CD8-positive, alpha-beta memory T cell (primary cell): ENCODE measurements at regions not wholly inside any gene's neighbourhood (a gene's known extent, or its start where the extent isn't known, plus 50 kb on each side); places are given as distances from the start of the nearest gene placed in this dataset.

Experiments used
- CTCF ChIA-PET: fragments of 350-600 bp; sonication (Branson Sonifier 250); formaldehyde crosslinking; loops from one replicate; lab custom pipeline; 2021; ENCODE audit warnings: antibody characterized with exemption; lab: Charles Lee
- POLR2A ChIA-PET: fragments of 350-600 bp; sonication (Branson Sonifier 250); formaldehyde crosslinking; loops from one replicate; lab custom pipeline; 2021; ENCODE audit warnings: antibody characterized with exemption; lab: Charles Lee
- DNase-seq, 5 donors: peaks; one replicate each; pipeline versions ENCODE4 v3.0.0 to v3.0.0-alpha.2; 2020 to 2022; ENCODE audit warnings: mixed read lengths in 1 of 5
- H3K27ac ChIP-seq: one replicate; pipeline ENCODE4 v1.7.0; 2013; ENCODE audit warnings: low read depth, mild to moderate bottlenecking, low read length, moderate library complexity
- H3K27me3 ChIP-seq: 2 replicates; pipeline ENCODE4 v1.7.0; 2013; ENCODE audit warnings: low read length, mild to moderate bottlenecking; ENCODE audit not compliant: insufficient read depth, poor library complexity, severe bottlenecking
- H3K36me3 ChIP-seq: 2 replicates; pipeline ENCODE4 v1.7.0; 2013; ENCODE audit warnings: mild to moderate bottlenecking, low read length, moderate library complexity; ENCODE audit not compliant: insufficient read depth
- H3K4me1 ChIP-seq: 2 replicates; pipeline ENCODE4 v1.7.0; 2013; ENCODE audit warnings: mild to moderate bottlenecking, low read length, moderate library complexity; ENCODE audit not compliant: insufficient read depth
- H3K4me3 ChIP-seq: 2 replicates; pipeline ENCODE4 v1.7.0; 2013; ENCODE audit warnings: mild to moderate bottlenecking, low read length
- H3K9me3 ChIP-seq: 2 replicates; pipeline ENCODE4 v1.7.0; 2013; ENCODE audit warnings: mild to moderate bottlenecking, low read length
- H3K27ac Mint-ChIP-seq, 8 donors: one replicate each; pipeline ENCODE4 v1.8.0; 2020 to 2021; ENCODE audit warnings: mixed read lengths in 8 of 8, mild to moderate bottlenecking in 6 of 8, inconsistent platforms in 3 of 8, moderate library complexity in 3 of 8
- H3K27me3 Mint-ChIP-seq, 2 donors: one replicate each; pipeline ENCODE4 v1.8.0; 2020 to 2021; ENCODE audit warnings: mixed read lengths in 2 of 2, mild to moderate bottlenecking in 1 of 2, moderate library complexity in 1 of 2
- H3K36me3 Mint-ChIP-seq, 3 donors: one replicate each; pipeline ENCODE4 v1.8.0; 2020 to 2021; ENCODE audit warnings: mixed read lengths in 3 of 3, inconsistent platforms in 1 of 3, mild to moderate bottlenecking in 1 of 3
- H3K4me1 Mint-ChIP-seq, 3 donors: one replicate each; pipeline ENCODE4 v1.8.0; 2020 to 2021; ENCODE audit warnings: mixed read lengths in 3 of 3, inconsistent platforms in 1 of 3, mild to moderate bottlenecking in 1 of 3
- H3K4me3 Mint-ChIP-seq, 7 donors: one replicate each; pipeline ENCODE4 v1.8.0; 2020 to 2021; ENCODE audit warnings: mixed read lengths in 7 of 7, mild to moderate bottlenecking in 6 of 7, moderate library complexity in 4 of 7, inconsistent platforms in 2 of 7
- H3K9me3 Mint-ChIP-seq, 5 donors: one replicate each; pipeline ENCODE4 v1.8.0; 2020 to 2022; ENCODE audit warnings: mixed read lengths in 5 of 5, mild to moderate bottlenecking in 3 of 5, moderate library complexity in 2 of 5, inconsistent platforms in 1 of 5

DNA sequence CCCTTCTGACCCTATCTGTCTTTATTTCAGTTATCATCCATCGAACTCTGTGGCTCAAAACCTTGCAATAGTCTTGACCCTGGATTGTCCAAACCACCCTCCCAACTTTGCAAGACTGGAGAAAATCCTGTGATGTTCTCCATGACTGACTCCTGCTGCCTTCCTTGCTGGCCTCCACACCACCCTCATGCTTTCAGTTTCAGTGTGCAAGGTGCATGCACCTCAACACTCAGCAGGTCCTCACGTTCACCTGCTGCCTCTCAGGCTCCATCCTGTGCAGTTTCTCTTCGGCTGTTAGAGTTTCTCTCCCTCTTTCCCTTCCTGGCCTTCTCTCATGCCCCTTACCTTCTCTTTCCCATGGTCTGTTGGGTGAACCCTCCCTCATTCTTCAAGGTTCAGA is 59.4 kb upstream of the ASIC2 start:
- H3K9me3 Mint-ChIP-seq = no peaks in the 10 kb centered on the region
- H3K27ac ChIP-seq = no peak overlapping the region
- H3K9me3 ChIP-seq = no peaks in the 10 kb centered on the region
- no peaks in the 10 kb centered on the region for H3K27me3 ChIP-seq
- no peak overlapping the region for H3K4me3 Mint-ChIP-seq
- ChIA-PET CTCF (no interaction called here), POLR2A (no interaction called here)
- no peak overlapping the region for H3K27ac Mint-ChIP-seq
- H3K36me3 ChIP-seq = no peaks in the 10 kb centered on the region
- peaks cover 5 to 9% of the 10 kb centered on the region in 2 donors for H3K27me3 Mint-ChIP-seq
- H3K36me3 Mint-ChIP-seq = no peaks in the 10 kb centered on the region
- no peaks in the 10 kb centered on the region for H3K4me1 ChIP-seq
- H3K4me3 ChIP-seq = no peak overlapping the region
- no peaks in the 10 kb centered on the region for H3K4me1 Mint-ChIP-seq
- DNase-seq = no peak

- peaks cover 9% of the 10 kb centered on the region in 2 donors for H3K27me3 Mint-ChIP-seq
Observed at GRCh38 chr17:33356266-33356665, 63.2 kb upstream of the ASIC2 start.

GRCh38 chr17:33363475-33363874 is 70.4 kb upstream of the ASIC2 start:
- Histone ChIP-seq H3K9me3 (no peaks in the 10 kb centered on the region), H3K4me1 (no peaks in the 10 kb centered on the region), H3K27me3 (no peaks in the 10 kb centered on the region), H3K36me3 (no peaks in the 10 kb centered on the region), H3K27ac (no peak overlapping the region), H3K4me3 (no peak overlapping the region)
- Mint-ChIP-seq H3K27ac (no peak overlapping the region), H3K4me3 (no peak overlapping the region), H3K27me3 (peaks cover 8 to 20% of the 10 kb centered on the region in 2 donors), H3K36me3 (no peaks in the 10 kb centered on the region), H3K9me3 (no peaks in the 10 kb centered on the region), H3K4me1 (no peaks in the 10 kb centered on the region)
- ChIA-PET CTCF (no interaction called here), POLR2A (no interaction called here)
- DNase-seq = no peak

More at GRCh38 chr17:33356266-33356665, 63.2 kb upstream of the ASIC2 start:
- Mint-ChIP-seq H3K9me3 (no peaks in the 10 kb centered on the region), H3K36me3 (no peaks in the 10 kb centered on the region), H3K27ac (no peak overlapping the region), H3K4me3 (no peak overlapping the region), H3K4me1 (no peaks in the 10 kb centered on the region)
- DNase-seq = no peak
- H3K27me3 ChIP-seq = no peaks in the 10 kb centered on the region
- H3K4me3 ChIP-seq = no peak overlapping the region
- ChIA-PET POLR2A (no interaction called here), CTCF (no interaction called here)
- H3K9me3 ChIP-seq = no peaks in the 10 kb centered on the region
- H3K4me1 ChIP-seq = no peaks in the 10 kb centered on the region
- no peak overlapping the region for H3K27ac ChIP-seq
- H3K36me3 ChIP-seq = no peaks in the 10 kb centered on the region

GRCh38 chr17:33366960-33367359 is 73.9 kb upstream of the ASIC2 start:
- H3K4me3 Mint-ChIP-seq = no peak overlapping the region
- Histone ChIP-seq H3K27me3 (no peaks in the 10 kb centered on the region), H3K9me3 (no peaks in the 10 kb centered on the region), H3K36me3 (no peaks in the 10 kb centered on the region), H3K4me3 (no peak overlapping the region), H3K4me1 (no peaks in the 10 kb centered on the region), H3K27ac (no peak overlapping the region)
- no peaks in the 10 kb centered on the region for H3K36me3 Mint-ChIP-seq
- H3K9me3 Mint-ChIP-seq = peaks cover 0 to 2% (median 0%) of the 10 kb centered on the region in 5 donors
- peaks cover 3 to 30% of the 10 kb centered on the region in 2 donors for H3K27me3 Mint-ChIP-seq
- CTCF ChIA-PET = no interaction called here
- POLR2A ChIA-PET = no interaction called here
- H3K27ac Mint-ChIP-seq = no peak overlapping the region
- no peak for DNase-seq
- H3K4me1 Mint-ChIP-seq = no peaks in the 10 kb centered on the region

DNA sequence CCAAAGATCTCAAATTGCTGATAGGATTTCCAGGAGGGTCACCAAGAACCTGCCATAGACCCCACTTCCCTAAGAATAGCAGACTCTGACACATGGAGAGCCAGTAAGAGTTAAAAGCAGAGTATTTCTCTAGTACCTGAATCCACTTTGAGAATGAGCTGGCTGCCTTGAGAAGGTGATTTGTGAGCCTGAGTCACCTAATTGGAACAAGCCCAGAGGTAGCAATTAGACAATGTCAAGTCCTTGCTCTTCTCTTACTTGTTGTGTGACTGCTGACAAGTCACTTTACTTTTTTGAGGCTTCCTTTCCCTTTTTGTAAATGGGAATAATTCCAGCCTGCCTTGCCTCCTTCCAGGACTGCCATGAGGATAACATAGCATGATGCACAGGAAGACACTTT is 76.1 kb upstream of the ASIC2 start:
- Histone ChIP-seq H3K36me3 (no peaks in the 10 kb centered on the region), H3K4me1 (no peaks in the 10 kb centered on the region), H3K27me3 (no peaks in the 10 kb centered on the region), H3K4me3 (no peak overlapping the region), H3K9me3 (no peaks in the 10 kb centered on the region), H3K27ac (no peak overlapping the region)
- H3K9me3 Mint-ChIP-seq = peaks cover 0 to 2% (median 0%) of the 10 kb centered on the region in 5 donors
- ChIA-PET POLR2A (no interaction called here), CTCF (no interaction called here)
- H3K4me3 Mint-ChIP-seq = no peak overlapping the region
- peaks cover 7 to 31% of the 10 kb centered on the region in 2 donors for H3K27me3 Mint-ChIP-seq
- DNase-seq = no peak
- H3K36me3 Mint-ChIP-seq = no peaks in the 10 kb centered on the region
- no peak overlapping the region for H3K27ac Mint-ChIP-seq
- H3K4me1 Mint-ChIP-seq = no peaks in the 10 kb centered on the region

GRCh38 chr17:33369876-33370275 is 76.8 kb upstream of the ASIC2 start:
- Histone ChIP-seq H3K4me3 (no peak overlapping the region), H3K36me3 (no peaks in the 10 kb centered on the region), H3K27ac (no peak overlapping the region), H3K9me3 (no peaks in the 10 kb centered on the region), H3K27me3 (no peaks in the 10 kb centered on the region), H3K4me1 (no peaks in the 10 kb centered on the region)
- Mint-ChIP-seq H3K4me1 (no peaks in the 10 kb centered on the region), H3K4me3 (no peak overlapping the region), H3K9me3 (peaks cover 0 to 2% (median 0%) of the 10 kb centered on the region in 5 donors), H3K27me3 (peaks cover 9 to 26% of the 10 kb centered on the region in 2 donors), H3K27ac (no peak overlapping the region), H3K36me3 (no peaks in the 10 kb centered on the region)
- CTCF ChIA-PET = no interaction called here
- no peak for DNase-seq
- POLR2A ChIA-PET = no interaction called here

GRCh38 chr17:33370401-33370800 is 77.3 kb upstream of the ASIC2 start:
- POLR2A ChIA-PET = no interaction called here
- CTCF ChIA-PET = no interaction called here
- no peak for DNase-seq

DNA sequence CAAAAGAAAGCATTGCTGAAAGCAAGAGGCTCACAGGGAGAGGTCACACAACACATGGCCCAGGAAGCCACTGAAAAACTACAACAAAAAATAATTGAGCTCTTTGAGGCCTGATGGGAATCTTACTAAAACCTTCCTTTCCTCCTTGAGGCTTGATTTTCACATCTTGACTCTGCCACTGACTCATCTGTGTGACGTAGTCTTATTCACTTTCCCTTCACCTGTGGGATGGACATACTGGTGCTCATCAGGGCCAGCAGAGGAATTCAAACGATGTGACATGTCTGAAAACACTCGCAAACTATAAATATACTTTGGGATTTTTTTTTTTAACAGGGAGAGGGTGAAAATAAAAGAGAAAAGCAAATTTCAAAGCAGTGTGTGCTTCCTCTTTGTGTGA is 78.3 kb upstream of the ASIC2 start:
- Histone ChIP-seq H3K27me3 (no peaks in the 10 kb centered on the region), H3K27ac (no peak overlapping the region), H3K4me3 (no peak overlapping the region), H3K9me3 (no peaks in the 10 kb centered on the region), H3K36me3 (no peaks in the 10 kb centered on the region), H3K4me1 (no peaks in the 10 kb centered on the region)
- Mint-ChIP-seq H3K27me3 (peaks cover 9 to 19% of the 10 kb centered on the region in 2 donors), H3K27ac (no peak overlapping the region), H3K4me1 (no peaks in the 10 kb centered on the region), H3K4me3 (no peak overlapping the region), H3K9me3 (peaks cover 0 to 2% (median 0%) of the 10 kb centered on the region in 5 donors), H3K36me3 (no peaks in the 10 kb centered on the region)
- no peak for DNase-seq
- ChIA-PET CTCF (no interaction called here), POLR2A (no interaction called here)

More at GRCh38 chr17:33370401-33370800, 77.3 kb upstream of the ASIC2 start:
- no peaks in the 10 kb centered on the region for H3K9me3 ChIP-seq
- Mint-ChIP-seq H3K4me1 (no peaks in the 10 kb centered on the region), H3K27me3 (peaks cover 9 to 21% of the 10 kb centered on the region in 2 donors), H3K9me3 (peaks cover 0 to 2% (median 0%) of the 10 kb centered on the region in 5 donors), H3K27ac (no peak overlapping the region), H3K4me3 (no peak overlapping the region), H3K36me3 (no peaks in the 10 kb centered on the region)
- no peak overlapping the region for H3K27ac ChIP-seq
- no peaks in the 10 kb centered on the region for H3K27me3 ChIP-seq
- H3K4me3 ChIP-seq = no peak overlapping the region
- H3K4me1 ChIP-seq = no peaks in the 10 kb centered on the region
- no peaks in the 10 kb centered on the region for H3K36me3 ChIP-seq

DNA sequence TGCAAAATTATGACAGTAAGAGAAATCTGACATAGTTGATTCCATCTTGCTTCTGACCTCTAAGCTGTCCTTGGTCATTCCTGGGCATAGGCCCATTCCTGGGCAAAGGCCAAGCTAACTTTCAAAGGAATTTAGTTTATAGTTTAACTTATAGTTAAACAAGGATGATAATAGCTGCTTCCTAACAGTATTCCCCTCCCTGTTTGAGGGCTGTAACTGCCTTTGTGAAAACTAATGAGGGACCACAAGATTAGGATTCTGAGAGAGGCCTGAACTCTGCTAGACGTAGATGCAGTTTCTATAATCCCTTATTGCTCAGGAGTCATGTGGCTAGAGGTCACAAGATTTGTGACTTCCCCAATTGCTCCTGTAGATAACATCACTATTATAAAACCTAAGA is 80.2 kb upstream of the ASIC2 start:
- H3K27ac ChIP-seq = no peak overlapping the region
- H3K27me3 Mint-ChIP-seq = peaks cover 9 to 14% of the 10 kb centered on the region in 2 donors
- H3K9me3 Mint-ChIP-seq = peaks cover 0 to 2% (median 0%) of the 10 kb centered on the region in 5 donors
- no peaks in the 10 kb centered on the region for H3K27me3 ChIP-seq
- ChIA-PET POLR2A (no interaction called here), CTCF (no interaction called here)
- H3K4me3 Mint-ChIP-seq = no peak overlapping the region
- no peaks in the 10 kb centered on the region for H3K4me1 Mint-ChIP-seq
- no peak overlapping the region for H3K27ac Mint-ChIP-seq
- no peak overlapping the region for H3K4me3 ChIP-seq
- no peak for DNase-seq
- no peaks in the 10 kb centered on the region for H3K36me3 ChIP-seq
- no peaks in the 10 kb centered on the region for H3K36me3 Mint-ChIP-seq
- H3K9me3 ChIP-seq = no peaks in the 10 kb centered on the region
- no peaks in the 10 kb centered on the region for H3K4me1 ChIP-seq
